ENCODE measurements at regions not wholly inside any gene's neighbourhood (a gene's known extent, or its start where the extent isn't known, plus 50 kb on each side); places are given as distances from the start of the nearest gene placed in this dataset.
"Not testable (repeated sequence)": the region's sequence is repeated elsewhere in the genome, so short reads cannot be mapped to it uniquely, and the experiment has no call there.

DNA sequence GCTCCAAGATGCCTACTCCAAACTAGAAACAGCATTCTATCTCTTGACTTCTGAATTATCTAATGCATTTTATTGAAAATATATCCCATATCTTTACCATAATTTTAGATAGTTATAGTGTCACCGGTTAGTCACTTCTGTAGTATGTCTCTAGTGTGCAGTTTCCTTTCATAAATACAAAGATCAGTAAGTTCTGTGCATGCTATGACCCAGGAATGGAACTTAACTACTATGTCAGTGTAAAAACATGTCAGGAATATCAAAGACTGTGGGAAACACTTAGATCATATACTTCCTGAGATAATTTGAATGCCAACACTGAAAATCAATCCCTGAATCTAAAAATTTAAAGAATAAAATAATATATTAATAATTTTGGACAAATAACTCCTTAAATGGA, 237.6 kb downstream of the ATXN7L3B start:
- Histone ChIP-seq H3K27me3 (no peaks in the 10 kb centered on the region), H3K27ac (no peak overlapping the region), H3K4me3 (no peak overlapping the region), H3K4me1 (no peaks in the 10 kb centered on the region), H3K9me3 (no peaks in the 10 kb centered on the region), H3K36me3 (no peaks in the 10 kb centered on the region)
- TF ChIP-seq EP300 (IDR thresholded peaks at IDR 0.05) (no peak), POLR2A (IDR thresholded peaks at IDR 0.05) (no peak), POLR2AphosphoS5 (IDR thresholded peaks at IDR 0.05) (no peak)
- TF ChIP-seq, protein P1, sequence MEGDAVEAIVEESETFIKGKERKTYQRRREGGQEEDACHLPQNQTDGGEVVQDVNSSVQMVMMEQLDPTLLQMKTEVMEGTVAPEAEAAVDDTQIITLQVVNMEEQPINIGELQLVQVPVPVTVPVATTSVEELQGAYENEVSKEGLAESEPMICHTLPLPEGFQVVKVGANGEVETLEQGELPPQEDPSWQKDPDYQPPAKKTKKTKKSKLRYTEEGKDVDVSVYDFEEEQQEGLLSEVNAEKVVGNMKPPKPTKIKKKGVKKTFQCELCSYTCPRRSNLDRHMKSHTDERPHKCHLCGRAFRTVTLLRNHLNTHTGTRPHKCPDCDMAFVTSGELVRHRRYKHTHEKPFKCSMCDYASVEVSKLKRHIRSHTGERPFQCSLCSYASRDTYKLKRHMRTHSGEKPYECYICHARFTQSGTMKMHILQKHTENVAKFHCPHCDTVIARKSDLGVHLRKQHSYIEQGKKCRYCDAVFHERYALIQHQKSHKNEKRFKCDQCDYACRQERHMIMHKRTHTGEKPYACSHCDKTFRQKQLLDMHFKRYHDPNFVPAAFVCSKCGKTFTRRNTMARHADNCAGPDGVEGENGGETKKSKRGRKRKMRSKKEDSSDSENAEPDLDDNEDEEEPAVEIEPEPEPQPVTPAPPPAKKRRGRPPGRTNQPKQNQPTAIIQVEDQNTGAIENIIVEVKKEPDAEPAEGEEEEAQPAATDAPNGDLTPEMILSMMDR (IDR thresholded peaks at IDR 0.05) = no peak
- DNase-seq (ENCODE audit: low spot score in 2 of 2) = no peak
- WGBS = 87% methylated on average over 1 of the region's 1 CpG

DNA sequence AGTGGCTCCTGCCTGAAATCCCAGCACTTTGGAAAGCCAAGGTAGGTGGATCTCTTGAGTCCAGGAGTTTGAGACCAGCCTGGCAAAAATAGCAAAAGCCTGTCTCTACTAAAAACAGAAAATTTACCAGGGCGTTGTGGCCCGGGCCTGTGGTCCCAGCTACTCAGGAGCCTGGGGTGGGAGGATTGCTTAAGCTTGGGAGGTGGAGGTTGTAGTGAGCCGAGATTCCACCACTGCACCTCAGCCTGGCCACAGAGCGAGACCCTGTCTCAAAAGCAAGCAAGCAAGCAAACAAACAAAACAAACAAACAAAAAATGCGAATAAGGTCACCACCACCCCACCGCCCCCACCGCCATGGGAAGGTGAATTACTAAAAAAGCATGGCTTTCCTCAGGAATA, 238.7 kb downstream of the ATXN7L3B start:
- Histone ChIP-seq H3K4me1 (no peaks in the 10 kb centered on the region), H3K4me3 (no peak overlapping the region), H3K27me3 (no peaks in the 10 kb centered on the region), H3K27ac (no peak overlapping the region), H3K36me3 (no peaks in the 10 kb centered on the region), H3K9me3 (no peaks in the 10 kb centered on the region)
- DNase-seq (ENCODE audit: low spot score in 2 of 2) = no peak
- 94% methylated on average over 7 of the region's 7 CpGs for WGBS
- TF ChIP-seq EP300 (IDR thresholded peaks at IDR 0.05) (no peak), POLR2AphosphoS5 (IDR thresholded peaks at IDR 0.05) (no peak), POLR2A (IDR thresholded peaks at IDR 0.05) (no peak)
- TF ChIP-seq, protein P1 (IDR thresholded peaks at IDR 0.05) = no peak

DNA sequence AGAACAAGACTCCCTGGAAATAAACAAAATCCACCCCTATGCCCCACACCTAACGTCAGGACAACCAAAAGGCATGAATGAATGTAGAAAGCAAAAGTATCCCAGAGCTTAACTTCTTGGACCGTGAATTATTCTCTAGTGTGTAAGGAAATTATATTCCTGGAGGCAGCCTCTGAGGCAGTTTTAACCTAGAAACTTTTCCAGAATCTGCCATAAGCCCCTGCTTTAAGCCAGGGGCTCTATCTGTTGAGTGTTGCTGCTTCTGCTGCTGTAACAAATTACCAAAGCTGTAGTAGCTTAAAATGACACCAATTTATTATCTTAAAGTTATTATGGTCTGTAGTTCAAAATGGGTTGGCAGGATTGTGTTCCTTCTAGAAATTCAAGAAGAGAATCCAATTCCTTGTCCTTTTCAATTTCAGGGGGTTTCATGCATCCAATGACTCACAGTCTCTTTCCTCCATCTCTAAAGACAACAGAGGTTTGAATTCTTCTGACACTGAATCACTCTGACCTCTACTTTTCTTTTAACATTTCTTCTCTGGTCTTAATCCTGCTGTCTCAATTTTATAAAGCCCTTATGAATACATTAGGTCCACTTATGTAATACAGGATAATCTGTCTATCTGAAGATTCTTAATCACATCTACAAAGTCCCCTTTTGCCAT, 242.7 kb downstream of the ATXN7L3B start:
- no peaks in the 10 kb centered on the region for H3K9me3 ChIP-seq

DNA sequence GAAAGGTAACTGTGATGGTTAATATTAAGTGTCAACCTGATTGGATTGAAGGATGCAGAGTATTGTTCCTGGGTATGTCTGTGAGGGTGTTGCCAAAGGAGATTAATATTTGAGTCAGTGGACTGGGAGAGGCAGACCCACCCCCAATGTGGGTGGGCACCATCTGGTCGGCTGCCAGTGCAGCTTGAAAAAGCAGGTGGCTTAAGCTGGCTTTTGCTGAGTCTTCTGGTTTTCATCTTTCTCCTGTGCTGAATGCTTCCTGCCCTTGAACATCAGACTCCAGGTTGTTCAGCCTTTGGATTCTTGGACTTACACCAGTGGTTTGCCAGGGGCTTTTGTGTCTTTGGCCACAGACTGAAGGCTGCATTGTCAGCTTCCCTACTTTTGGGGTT, 243.2 kb downstream of the ATXN7L3B start:
- not testable (repeated sequence) for H3K36me3 ChIP-seq; H3K9me3 ChIP-seq; H3K27ac ChIP-seq; H3K27me3 ChIP-seq; H3K4me3 ChIP-seq; DNase-seq (ENCODE audit: low spot score in 2 of 2); H3K4me1 ChIP-seq
- WGBS = 33% methylated on average over 1 of the region's 1 CpG

More for the DNA sequence above, 242.7 kb downstream of the ATXN7L3B start:
- Histone ChIP-seq H3K27me3 (no peaks in the 10 kb centered on the region), H3K27ac (no peak overlapping the region), H3K4me3 (no peak overlapping the region), H3K4me1 (no peaks in the 10 kb centered on the region), H3K36me3 (no peaks in the 10 kb centered on the region)
- TF ChIP-seq EP300 (IDR thresholded peaks at IDR 0.05) (no peak), POLR2A (IDR thresholded peaks at IDR 0.05) (no peak), POLR2AphosphoS5 (IDR thresholded peaks at IDR 0.05) (no peak)
- TF ChIP-seq, protein P1 (IDR thresholded peaks at IDR 0.05) = no peak
- DNase-seq (ENCODE audit: low spot score in 2 of 2) = no peak
- WGBS = 70% methylated on average over 2 of the region's 2 CpGs

DNA sequence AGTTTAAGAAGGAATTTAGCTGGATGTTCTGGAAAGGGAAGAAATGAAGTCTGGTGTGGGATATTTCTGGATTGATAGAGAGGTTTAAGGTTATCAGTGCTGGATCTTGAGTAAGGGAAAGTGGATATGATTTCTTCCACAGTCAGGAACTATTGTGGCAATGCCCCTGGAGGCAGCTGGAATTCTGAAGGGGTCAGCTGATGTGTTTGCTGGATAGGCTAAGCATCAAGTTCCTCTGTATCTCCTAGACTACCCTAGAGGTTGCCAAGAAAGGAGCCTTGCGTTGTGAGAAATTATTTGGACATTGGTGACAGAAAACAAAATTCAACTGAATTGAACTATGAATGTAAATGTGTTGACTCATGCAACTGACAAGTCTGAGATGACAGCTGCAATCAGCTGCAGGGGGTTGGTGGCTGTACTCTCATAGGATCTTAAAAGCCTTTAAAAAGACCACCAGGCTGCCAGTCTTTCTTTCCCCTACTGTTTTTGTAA, 244.4 kb downstream of the ATXN7L3B start:
- H3K36me3 ChIP-seq = no peaks in the 10 kb centered on the region
- TF ChIP-seq EP300 (IDR thresholded peaks at IDR 0.05) = no peak
- TF ChIP-seq POLR2A (IDR thresholded peaks at IDR 0.05) = no peak
- TF ChIP-seq POLR2AphosphoS5 (IDR thresholded peaks at IDR 0.05) = no peak
- TF ChIP-seq, protein P1 (IDR thresholded peaks at IDR 0.05) = no peak
- H3K27ac ChIP-seq = no peak overlapping the region
- WGBS = 78% methylated on average over 1 of the region's 1 CpG
- H3K9me3 ChIP-seq = no peaks in the 10 kb centered on the region
- no peak for DNase-seq (ENCODE audit: low spot score in 2 of 2)
- no peak overlapping the region for H3K4me3 ChIP-seq
- H3K4me1 ChIP-seq = no peaks in the 10 kb centered on the region
- no peaks in the 10 kb centered on the region for H3K27me3 ChIP-seq

DNA sequence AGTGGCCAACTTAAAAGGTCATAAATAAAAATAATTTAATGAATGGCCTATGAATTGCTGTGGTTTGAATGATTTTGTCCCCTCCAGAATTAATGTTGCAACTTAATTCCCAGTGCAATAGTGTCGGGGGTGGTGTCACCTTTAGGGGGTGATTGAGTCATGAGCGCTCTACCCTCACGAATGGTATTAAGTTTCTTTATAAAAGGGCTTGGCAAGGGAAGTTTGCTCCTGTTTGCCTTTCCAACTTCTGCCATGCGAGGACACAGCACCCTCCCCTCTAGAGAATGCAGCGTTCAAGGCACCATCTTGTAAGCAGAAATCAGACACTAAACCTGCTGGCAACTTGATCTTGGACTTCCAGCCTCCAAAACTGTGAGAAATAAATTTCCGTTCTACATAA, 253.3 kb downstream of the ATXN7L3B start:
- WGBS = 76% methylated on average over 6 of the region's 6 CpGs
- TF ChIP-seq POLR2AphosphoS5 (IDR thresholded peaks at IDR 0.05) (no peak), EP300 (IDR thresholded peaks at IDR 0.05) (no peak), POLR2A (IDR thresholded peaks at IDR 0.05) (no peak)
- TF ChIP-seq, protein P1 (IDR thresholded peaks at IDR 0.05) = no peak

More for the DNA sequence above, 253.3 kb downstream of the ATXN7L3B start:
- Histone ChIP-seq H3K4me1 (no peaks in the 10 kb centered on the region), H3K4me3 (no peak overlapping the region), H3K36me3 (no peaks in the 10 kb centered on the region), H3K9me3 (no peaks in the 10 kb centered on the region), H3K27me3 (no peaks in the 10 kb centered on the region), H3K27ac (no peak overlapping the region)
- DNase-seq (ENCODE audit: low spot score in 2 of 2) = no peak
